NCI-H226 (cell line): ENCODE measurements at regions not wholly inside any gene's neighbourhood (a gene's known extent, or its start where the extent isn't known, plus 50 kb on each side); places are given as distances from the start of the nearest gene placed in this dataset.
A peak's percentile ranks its signal among the peaks of the same experiment; 100 is the strongest.

Experiments used
- DNase-seq: peaks from one replicate; pipeline ENCODE4 v3.0.0-alpha.2; 2015

DNA sequence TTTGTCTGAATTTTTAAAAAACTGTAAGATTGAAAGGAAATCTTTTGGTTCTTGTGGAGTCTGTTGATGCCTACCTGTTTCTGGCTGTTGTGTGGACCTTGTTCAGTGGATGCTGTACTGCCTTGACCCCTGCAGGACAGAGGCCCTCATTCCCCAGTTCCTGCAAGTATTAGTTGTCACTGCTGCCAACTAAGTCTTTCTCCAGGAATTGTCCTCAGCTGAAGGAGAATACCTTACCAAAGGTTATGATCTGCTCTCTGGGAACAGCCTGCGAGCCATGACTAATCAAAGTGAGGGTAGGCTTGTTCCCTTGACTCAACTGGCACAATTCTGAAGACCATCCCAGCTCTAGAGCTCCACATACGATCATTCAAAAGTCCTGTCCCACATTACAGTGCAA, 145.3 kb upstream of the FST start:
- DNase-seq: no peak

DNA sequence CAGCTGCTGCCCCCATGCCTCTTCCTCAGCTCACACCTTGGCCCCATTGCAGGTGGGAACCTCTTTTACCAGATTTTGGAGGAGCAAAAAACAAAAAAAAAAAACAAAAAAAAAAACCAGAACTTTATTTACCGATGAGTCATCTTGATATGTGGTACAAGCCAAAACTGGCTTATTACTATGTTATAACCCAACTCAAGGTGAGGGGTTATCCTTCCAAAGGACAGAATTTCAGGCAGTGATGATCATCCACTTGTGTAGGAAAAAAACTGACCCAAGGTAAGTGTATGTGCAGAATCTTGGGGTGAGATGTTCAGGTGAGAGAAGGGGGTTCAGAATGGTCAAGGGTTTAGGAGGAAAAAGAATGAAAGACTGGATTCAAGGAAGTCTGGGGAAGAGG, 142.6 kb upstream of the FST start:
- no peak for DNase-seq

DNA sequence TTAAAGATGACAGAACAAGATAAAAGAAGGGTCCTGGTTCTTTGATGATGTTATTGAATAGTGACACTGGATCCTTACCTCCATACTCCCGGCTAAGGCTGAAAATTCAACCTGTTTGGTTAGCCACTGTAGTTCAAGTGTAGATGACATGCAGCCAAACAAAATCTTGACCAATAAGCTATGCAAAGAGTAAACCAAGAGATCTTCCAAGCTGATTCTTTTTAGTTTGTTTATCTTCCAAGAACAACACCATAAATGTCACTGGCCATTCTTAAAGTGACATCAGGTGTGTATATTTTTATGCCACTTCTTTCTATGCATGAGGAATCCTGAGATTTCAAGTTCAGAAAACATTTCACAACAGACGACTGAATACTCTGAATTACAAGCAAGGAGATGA, 141.5 kb upstream of the FST start:
- DNase-seq: no peak

DNA sequence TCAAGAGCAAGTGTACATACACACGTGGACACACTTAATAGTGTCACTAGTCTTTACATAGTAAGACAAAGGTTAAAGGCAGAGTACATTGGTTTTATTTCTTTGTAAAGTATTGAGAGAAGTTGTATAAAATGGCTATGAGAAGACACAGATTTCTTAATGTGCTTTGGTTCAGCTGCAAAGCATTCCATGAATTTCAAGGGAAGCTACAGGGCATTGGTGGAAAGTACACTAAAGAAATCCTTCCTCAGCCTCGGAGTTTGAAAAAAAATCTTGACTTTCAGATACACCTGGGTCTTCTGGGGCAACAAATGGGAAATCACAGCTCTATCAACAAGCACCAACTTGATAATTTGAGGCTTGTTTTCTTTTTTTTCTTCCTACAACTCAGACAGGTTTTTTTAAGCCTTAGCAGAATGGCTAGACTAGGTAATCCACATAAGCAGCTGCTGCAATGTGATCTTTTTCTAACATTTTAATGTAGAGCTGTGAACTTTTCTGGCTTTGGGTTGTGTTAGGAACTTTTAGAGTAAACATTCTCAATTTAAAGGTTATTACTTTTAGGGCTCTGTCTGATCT, 140.4 kb upstream of the FST start:
- DNase-seq: no peak

DNA sequence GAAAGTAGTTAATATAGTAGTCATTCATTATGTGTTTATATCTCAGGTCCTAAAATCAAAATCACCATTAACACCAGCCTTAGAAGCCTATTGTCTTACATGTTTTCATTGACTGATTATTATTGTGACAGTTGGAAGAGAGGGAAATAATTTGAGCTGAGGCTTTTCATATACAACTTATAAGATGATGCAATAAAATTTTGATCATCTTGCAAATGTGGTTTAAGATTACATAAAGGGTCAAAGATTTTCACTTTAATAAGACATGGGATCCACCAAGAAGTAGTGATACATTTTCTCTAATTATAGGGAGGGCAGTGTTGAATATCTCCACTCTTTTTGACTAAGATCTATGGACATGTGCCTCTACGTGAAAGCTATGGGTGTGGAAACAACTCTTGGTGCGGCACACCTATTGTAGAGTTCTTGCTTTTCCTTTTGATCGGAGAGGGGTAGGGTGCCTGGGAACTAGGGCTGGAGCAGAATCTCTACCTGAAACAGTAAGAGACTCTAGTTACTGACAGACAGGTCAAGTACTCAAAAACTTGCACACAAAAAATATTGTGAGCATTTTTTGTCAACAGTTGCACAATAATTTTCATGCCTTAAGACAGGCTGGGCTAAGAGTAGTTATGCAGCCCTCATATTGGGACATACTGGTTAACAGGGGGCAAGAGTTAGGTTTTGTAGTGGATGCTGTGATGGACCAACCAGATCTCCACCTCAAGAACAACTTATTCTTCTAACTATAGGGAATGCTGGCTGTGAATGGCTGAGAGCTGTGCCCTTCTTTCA, 139.3 kb upstream of the FST start:
- DNase-seq: no peak

DNA sequence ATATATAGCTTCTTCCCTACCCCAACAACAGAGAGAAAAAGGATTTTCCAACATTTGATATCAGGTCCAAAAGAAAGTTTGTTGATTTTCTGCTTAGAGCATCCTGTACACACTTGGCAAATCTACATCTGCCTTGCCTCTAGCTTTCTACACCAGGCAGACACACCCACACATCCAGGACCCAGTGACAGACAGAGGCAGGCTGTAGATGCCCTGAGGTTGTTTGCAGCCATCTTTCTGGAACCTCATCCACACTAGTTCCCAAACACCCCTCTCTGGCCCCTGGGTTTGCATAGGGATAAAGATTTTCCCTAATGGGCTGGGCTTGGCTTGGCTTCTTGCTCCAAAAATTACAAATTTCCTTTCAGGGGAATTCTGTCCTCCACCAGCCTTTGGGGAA, 138.2 kb upstream of the FST start:
- DNase-seq: no peak

DNA sequence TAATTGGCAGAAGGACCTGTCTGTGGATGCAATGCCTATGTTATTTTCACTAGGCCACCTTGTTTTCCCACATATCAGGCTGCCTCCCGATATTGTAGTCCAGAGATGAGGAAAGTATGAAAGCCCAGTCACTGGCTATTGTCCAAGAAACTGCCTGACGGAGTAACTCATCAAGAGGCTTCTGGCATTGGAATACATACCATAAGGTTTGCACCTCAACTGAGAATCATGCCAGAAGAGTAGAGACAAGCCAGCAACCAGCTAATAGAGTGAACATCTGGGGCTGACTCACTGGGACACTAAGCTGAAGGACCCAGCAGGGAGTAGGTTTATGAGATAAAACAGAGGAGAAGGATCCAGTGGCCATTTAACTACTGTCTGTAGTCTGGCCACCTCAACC, 137.2 kb upstream of the FST start:
- DNase-seq: peak; percentile 95

DNA sequence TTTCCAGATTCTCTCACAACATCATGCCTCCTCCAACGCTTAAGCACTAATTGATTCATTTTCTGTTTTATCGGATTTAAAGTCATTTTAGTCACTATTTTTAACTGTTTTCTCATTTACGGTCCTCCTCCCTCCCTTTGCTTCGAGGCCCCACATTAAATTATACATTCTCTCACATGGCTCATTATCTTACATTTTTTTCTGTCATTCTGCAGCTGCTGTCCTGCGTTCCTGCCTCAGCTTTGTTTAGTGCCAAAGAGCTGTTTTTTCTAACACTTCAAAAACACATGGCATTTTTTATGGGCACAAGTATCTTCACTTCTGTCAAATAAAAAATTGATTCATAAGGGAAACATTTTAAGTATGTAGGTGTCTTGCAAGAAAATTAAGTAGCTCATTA, 130.1 kb upstream of the FST start:
- no peak for DNase-seq

DNA sequence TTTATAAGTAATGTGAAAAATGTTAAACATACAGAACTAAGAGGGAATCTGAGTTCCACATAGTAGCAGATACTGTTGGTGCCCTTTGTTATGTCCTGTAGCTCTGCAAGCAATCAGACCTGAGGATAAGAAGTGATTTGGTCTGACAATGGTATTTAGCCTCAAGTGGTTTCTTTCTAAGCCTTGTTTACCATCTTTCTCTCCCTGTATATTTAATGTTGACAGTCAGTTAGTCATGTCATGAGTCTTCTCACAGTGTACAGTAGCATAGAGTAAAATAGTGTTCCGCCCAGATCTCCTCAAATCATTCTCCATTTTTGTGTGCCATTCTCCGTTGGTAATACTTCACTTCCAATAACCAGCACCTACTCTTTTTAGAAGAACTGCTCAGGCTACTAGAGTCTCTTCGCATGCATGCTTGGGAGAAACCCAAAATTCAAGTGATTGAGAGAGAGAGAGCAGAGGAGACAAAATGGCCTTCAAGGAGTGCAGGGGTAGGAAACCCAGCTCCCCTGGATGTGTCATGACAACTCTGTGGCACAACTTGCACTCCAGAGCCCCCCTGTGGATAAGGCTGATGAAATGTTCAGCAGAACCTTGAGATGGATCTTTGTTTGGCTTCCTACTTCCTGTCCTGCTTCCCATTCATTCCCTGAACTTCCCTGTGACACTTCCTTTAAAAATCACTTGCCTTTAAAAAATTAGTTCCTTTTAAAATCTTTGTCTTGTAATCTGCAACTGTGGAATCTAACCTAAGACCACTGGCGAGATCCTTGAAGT, 129.2 kb upstream of the FST start:
- DNase-seq: no peak

DNA sequence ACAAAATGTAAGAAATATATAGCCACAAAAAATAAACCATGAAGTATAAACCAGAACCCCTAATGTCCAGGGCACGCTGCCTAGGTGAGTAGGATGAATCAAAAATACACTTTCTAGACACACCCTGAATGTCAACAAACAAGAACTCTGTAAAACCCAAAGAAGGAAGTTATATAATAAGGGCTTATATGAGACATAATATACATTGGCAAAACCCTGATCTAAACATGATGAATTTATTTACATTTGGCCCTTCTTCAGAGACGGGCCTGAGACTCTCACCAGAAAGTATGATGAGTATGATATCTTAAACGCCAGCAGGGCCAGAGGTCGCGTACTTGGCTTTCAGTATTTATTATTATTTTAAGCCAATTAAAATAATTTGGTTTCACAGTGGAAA, 125.1 kb upstream of the FST start:
- no peak for DNase-seq

DNA sequence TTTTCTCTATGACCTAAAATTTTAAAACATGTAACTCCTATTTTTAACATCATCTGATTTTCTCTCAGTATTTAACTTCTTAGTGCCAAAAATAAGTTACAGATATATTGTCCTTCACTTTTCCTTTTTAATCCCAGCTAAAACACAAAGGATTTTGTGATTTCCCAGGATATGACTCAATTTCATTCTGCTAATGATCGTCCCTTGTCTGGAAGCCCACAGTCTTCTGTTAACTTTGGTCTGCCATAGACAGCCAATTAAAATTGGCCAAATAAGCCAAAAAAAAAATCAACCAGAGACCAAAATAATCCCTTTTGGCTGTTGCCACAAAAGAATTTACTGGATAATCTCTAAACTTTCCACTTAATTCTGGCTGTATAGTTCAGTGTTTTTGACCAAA, 124.5 kb upstream of the FST start:
- DNase-seq: no peak

DNA sequence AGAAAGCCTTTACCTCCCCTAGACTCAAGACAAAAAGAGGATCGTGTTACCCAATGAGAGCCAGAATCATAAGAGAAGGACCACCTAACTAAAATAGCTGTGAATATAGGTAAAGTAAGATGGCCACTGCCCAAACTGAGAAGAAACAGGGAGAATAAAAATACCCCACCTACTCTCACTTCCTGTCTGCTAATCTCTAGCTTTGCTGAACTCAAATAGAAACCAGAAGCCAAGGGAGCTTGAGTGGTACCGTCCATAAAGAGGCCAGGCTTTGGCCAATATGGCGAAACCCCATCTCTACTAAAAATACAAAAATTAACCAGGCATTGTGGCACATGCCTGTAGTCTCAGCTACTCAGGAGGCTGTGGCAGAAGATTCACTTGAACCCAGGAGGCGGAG, 123.0 kb upstream of the FST start:
- no peak for DNase-seq

DNA sequence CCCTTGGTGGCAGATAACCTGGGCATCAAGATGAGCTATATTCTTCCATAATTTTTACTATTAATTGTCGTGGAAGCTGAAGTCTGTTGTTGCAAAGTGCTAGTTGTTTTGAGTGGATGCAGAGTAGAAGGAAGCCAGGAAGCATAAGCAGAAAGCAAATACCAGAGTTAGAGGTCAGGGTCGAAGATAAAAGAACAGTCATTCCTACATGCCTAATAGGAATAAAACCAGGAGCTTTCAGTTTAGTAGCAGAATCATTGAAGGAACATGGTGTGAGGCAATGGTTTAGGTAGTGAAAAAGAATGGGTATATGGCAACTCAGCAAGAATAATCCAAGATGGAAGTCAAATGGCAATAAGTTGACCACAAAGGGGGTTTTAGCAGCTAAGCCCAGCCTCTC, 121.6 kb upstream of the FST start:
- DNase-seq: peak; percentile 29

DNA sequence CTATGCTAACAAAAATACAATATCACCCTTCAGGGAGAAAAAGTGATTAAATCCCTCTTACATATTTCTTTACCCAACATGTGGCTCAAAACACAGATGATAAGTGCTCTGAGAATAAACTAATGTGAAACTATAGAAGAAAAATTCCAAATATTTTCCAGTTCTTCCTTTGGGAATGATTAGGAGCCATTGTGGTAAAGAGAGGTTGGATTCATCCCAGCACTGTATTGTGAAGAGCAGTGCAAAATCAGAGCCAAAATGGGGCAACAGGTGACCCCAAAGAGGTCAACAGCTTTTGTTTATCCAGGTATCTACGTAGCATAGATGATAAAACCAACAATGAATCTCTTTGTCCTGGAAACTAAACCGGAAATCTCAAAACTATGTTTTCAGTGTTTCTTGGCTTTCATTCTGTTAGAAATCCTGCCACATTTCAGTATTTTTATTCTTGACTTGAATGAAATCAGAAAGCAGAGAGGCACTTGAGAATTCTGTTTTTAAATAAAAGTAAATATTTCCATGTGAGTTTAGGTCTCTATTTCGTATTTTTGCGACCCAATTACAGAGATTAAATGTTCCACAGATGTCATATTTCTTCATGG, 120.4 kb upstream of the FST start:
- DNase-seq: peak; percentile 48

DNA sequence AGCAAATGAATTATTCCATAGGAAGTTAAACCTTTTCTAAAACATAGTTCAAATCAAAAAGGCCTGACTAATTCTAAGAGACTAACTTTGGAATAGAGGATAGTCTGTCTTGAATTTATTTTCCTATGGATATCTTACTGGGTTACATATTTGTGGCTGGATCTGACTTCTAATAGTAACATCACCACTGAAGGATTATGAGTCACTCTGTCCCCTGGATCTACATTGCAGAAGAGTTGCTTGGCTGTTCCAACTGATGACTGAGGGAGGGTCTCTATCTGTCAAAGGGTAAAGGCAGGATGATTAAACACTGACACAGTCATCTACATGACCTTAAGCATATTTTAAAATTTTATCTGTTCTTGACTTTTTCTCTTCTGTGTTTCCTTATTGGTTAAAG, 119.6 kb upstream of the FST start:
- peak; percentile 78 for DNase-seq

DNA sequence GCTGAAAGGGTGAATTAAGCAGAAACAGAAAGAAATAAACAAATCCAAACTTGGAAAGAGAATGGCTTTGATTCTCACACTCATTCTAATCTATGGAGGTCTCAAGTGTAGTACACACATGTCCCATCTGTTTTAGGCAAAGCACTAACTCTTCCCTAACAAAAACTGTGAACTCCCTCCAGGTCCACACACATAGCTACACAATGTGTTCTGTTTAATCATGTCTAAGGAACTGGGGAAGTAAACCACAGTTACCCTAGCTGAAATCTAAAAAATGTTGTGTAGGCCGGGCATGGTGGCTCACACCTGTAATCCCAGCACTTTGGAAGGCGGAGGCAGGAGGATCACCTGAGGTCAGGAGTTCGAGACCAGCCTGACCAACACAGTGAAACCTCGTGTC, 118.7 kb upstream of the FST start:
- no peak for DNase-seq

DNA sequence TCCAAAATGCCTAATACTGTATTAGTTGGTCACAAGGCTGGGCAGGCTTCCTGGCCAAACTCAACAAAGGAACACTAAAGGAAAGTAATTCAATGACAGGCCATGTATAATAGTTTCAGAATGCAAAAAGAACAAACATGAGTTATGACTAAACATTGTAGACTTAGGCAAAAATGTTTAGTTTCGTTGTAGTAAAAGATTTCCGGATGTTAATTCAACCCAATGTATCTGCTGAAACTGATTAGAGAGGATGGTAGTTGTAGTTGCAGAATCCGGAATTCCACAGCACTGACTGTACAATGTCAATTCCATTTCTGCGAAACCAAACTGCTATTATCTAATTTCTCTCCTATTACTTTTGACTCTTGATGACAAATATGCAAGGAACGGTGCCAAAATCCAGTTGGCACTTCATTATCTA, 117.9 kb upstream of the FST start:
- peak; percentile 97 for DNase-seq

DNA sequence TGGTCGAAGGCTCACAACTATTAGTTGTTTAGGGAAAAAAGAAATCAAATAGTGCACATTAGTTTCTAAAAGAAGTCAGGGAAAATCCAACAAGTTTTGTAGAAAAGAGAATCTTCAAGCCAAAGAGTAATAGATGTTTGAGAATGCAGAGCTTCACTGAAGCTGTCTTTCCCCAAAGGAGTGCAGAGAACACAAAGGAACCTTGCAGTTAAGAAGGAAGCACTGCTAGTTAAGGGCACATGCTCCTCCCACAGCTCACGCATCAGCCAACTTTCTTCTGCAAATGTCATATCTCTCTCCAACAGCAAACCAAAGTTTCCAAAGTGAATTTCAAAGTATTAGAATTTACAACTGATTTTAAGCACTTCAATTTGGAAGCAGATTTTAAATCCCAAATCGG, 116.4 kb upstream of the FST start:
- no peak for DNase-seq

DNA sequence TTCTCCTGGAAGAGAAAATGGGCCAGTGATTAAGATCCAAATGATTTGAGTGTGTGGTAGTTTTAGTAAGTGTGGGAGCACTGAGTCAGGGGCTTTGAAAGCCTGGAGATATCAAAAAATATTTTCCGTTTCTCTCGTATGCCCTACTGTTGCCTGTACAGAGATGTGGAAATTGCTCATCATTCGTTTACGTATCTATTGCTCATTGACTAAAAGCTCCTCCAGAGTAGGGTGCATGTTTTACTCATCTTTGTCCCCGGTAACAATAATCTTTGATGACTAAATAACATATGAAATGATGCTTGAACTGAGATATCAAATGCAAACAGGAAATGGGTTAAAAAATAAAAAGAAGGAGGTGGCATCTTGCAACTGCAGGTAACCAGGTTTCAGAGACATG, 114.2 kb upstream of the FST start:
- no peak for DNase-seq

DNA sequence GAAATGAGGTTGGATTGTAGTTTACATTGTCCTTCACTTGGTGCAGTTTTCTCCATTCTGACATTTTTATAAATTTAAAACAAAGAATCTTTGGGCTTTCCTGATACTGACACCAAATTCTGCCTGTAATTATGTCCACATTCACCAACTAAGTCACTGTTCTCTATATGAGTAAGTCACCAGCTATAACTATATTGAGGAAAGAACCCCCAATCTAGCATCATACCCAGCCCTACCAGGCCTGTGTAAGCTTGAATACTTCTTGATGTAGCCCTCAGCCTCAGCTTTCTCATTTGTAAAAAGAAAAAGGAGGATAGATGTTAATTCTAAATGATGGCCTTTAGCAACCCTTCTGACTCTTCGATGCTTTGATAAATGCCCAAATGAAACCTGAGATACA, 112.7 kb upstream of the FST start:
- DNase-seq: no peak

DNA sequence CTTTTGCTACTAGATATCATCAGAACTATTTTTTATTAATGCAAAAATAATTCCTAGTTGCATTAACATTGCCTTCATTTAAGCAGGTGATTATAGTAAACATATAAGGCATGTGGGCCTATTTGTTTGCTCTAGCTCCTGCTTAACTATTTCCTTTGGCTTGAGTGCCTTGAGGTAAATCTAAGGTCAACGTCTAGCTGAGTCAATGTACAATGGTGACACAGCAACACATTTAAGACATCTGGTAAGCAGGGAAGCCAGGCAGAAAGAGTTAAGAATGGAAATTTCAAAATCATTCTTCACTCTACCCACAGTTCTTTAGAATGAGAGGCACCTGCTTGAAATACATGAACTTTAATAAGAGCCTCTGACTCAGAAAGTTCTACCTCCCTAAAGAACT, 111.9 kb upstream of the FST start:
- DNase-seq: no peak

DNA sequence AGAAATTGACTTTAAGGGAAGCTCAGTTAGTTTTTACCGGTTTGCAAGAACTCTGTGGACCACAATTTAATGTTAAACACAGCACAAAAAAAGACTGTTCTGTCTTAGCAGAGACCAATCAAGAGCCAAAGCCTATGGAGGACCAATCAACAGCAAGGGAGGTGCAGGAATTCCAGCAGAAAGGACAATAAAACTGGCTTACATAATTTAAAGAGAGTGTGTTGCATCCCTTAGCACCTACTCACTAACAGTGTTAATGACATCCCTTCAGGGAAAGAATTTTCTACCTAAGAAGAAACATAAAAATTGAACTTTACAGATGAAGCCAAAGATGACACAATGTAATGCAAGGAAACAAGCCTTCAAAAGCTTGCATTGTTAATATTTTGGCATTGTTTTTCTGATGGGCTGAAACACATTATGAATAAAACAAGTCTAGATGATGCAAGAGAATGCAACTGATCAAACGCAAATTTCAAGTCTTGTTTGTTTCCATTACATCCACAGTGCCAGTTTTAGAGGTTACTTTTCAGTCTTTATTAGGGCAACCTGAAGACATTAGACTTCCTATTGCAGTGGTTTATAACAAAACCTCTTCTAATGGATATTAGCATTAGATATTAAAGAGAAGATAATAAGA, 111.3 kb upstream of the FST start:
- DNase-seq: no peak

DNA sequence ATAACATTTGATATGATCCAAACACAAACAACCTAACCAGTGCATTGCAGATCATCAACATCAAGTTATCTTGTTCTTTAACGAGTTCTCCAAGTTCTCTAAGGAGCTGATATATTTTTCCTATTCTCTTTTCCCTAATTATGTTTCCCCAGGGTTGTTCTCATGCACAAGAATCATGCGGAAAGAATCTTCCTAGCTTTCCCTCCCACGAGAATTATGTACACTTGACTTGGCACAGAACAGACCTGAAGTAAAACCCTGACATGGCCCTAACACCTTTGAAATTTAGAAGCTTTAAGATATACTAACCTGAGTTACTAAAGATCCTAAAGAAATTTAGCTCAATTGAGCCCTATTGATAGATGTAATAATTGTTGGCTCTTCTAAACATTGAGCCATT, 110.7 kb upstream of the FST start:
- peak; percentile 21 for DNase-seq
